Endodermal cell (in vitro differentiated cells): ENCODE measurements at regions not wholly inside any gene's neighbourhood (a gene's known extent, or its start where the extent isn't known, plus 50 kb on each side); places are given as distances from the start of the nearest gene placed in this dataset.

Experiments used
- DNase-seq: peaks from one replicate; pipeline ENCODE4 v3.0.0-alpha.2; 2017
- H3K27ac ChIP-seq: 2 replicates; pipeline ENCODE4 v1.5.1; 2013; ENCODE audit warnings: mild to moderate bottlenecking, low read depth, low read length, moderate library complexity
- H3K27me3 ChIP-seq: 2 replicates; pipeline ENCODE4 v1.6.1; 2013; ENCODE audit warnings: mild to moderate bottlenecking, low read length, moderate library complexity; ENCODE audit not compliant: insufficient read depth, control insufficient read depth, poor library complexity, severe bottlenecking
- H3K36me3 ChIP-seq: 2 replicates; pipeline ENCODE4 v1.7.0; 2013; ENCODE audit warnings: mild to moderate bottlenecking, low read length, moderate library complexity; ENCODE audit not compliant: control insufficient read depth, insufficient read depth
- H3K4me1 ChIP-seq: one replicate; pipeline ENCODE4 v1.7.0; 2013; ENCODE audit warnings: low read length; ENCODE audit not compliant: control insufficient read depth, insufficient read depth
- H3K4me3 ChIP-seq: 2 replicates; pipeline ENCODE4 v1.5.1; 2013; ENCODE audit warnings: mild to moderate bottlenecking, low read length, moderate library complexity
- H3K9ac ChIP-seq: 2 replicates; pipeline ENCODE4 v1.6.1; 2013; ENCODE audit warnings: mild to moderate bottlenecking, low read length, moderate library complexity; ENCODE audit not compliant: poor library complexity, severe bottlenecking; ENCODE audit errors: extremely low read depth
- H3K9me3 ChIP-seq: 2 replicates; pipeline ENCODE4 v1.6.1; 2013; ENCODE audit warnings: mild to moderate bottlenecking, low read length, moderate library complexity; ENCODE audit not compliant: control insufficient read depth
- H3K27ac Mint-ChIP-seq: 2 replicates; pipeline ENCODE4 v1.8.0; 2020; ENCODE audit warnings: mixed read lengths
- H3K27me3 Mint-ChIP-seq: 2 replicates; pipeline ENCODE4 v1.8.0; 2021; ENCODE audit warnings: mild to moderate bottlenecking, mixed read lengths; ENCODE audit not compliant: insufficient read depth
- H3K36me3 Mint-ChIP-seq: 2 replicates; pipeline ENCODE4 v1.8.0; 2020; ENCODE audit warnings: low read depth, mixed read lengths
- H3K4me1 Mint-ChIP-seq: 2 replicates; pipeline ENCODE4 v1.8.0; 2020; ENCODE audit warnings: mixed read lengths
- H3K4me3 Mint-ChIP-seq: 2 replicates; pipeline ENCODE4 v1.8.0; 2020; ENCODE audit warnings: mild to moderate bottlenecking, moderate library complexity, mixed read lengths
- H3K9me3 Mint-ChIP-seq: 2 replicates; pipeline ENCODE4 v1.8.0; 2020; ENCODE audit warnings: mild to moderate bottlenecking, mixed read lengths
- WGBS, 2 experiments: methylation state at CpG; one replicate each; pipeline versions ENCODE4 v1.1.5 to v1.1.7; 2013; ENCODE audit warnings: missing lambda C conversion rate in 2 of 2, mixed read lengths in 1 of 2; ENCODE audit not compliant: insufficient coverage in 1 of 2, insufficient read length in 1 of 2; 5-methylcytosine and 5-hydroxymethylcytosine counted together
- TF ChIP-seq, protein P1 (sequence below): fragments of 200-600 bp; sonication (generic); conservative IDR thresholded peaks from 2 replicates; pipeline ENCODE4 v1.5.0; 2021; ENCODE audit warnings: antibody characterized with exemption, mild to moderate bottlenecking

DNA sequence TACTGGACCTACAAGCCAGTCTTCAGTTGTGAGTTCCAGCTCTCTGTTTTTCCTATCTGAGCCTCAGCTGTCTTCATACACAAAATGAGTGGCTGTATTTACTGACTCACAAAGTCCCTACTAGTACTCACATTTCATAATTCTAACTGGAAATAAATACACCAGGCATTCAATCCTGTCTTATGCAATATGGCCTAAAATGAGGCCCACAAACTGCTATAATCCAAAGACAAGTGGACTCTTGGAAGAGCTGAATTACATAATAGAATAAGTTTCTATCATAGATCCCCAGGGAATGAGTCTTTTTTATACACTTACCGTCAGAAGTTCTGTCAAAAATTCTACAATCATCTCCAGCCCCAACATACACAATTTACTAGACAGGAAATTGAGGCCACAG, 211.9 kb downstream of the LRRN1 start:
- H3K36me3 Mint-ChIP-seq = no peaks in the 10 kb centered on the region
- no peak overlapping the region for H3K4me3 Mint-ChIP-seq
- TF ChIP-seq, protein P1, sequence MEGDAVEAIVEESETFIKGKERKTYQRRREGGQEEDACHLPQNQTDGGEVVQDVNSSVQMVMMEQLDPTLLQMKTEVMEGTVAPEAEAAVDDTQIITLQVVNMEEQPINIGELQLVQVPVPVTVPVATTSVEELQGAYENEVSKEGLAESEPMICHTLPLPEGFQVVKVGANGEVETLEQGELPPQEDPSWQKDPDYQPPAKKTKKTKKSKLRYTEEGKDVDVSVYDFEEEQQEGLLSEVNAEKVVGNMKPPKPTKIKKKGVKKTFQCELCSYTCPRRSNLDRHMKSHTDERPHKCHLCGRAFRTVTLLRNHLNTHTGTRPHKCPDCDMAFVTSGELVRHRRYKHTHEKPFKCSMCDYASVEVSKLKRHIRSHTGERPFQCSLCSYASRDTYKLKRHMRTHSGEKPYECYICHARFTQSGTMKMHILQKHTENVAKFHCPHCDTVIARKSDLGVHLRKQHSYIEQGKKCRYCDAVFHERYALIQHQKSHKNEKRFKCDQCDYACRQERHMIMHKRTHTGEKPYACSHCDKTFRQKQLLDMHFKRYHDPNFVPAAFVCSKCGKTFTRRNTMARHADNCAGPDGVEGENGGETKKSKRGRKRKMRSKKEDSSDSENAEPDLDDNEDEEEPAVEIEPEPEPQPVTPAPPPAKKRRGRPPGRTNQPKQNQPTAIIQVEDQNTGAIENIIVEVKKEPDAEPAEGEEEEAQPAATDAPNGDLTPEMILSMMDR = no peak
- peaks cover 15% of the 10 kb centered on the region for H3K9me3 Mint-ChIP-seq
- Histone ChIP-seq H3K9me3 (peaks cover 20% of the 10 kb centered on the region), H3K4me3 (no peak overlapping the region), H3K27ac (no peak overlapping the region), H3K4me1 (peaks cover 20% of the 10 kb centered on the region), H3K36me3 (no peaks in the 10 kb centered on the region), H3K27me3 (no peaks in the 10 kb centered on the region), H3K9ac (no peak overlapping the region)
- peaks cover 21% of the 10 kb centered on the region for H3K4me1 Mint-ChIP-seq
- H3K27ac Mint-ChIP-seq = no peak overlapping the region
- H3K27me3 Mint-ChIP-seq = no peaks in the 10 kb centered on the region
- DNase-seq = no peak
- WGBS, 2 experiments = 94% methylated on average over 1 of the region's 1 CpG; no CpG with 5 or more reads in 1 of the 2 experiments

DNA sequence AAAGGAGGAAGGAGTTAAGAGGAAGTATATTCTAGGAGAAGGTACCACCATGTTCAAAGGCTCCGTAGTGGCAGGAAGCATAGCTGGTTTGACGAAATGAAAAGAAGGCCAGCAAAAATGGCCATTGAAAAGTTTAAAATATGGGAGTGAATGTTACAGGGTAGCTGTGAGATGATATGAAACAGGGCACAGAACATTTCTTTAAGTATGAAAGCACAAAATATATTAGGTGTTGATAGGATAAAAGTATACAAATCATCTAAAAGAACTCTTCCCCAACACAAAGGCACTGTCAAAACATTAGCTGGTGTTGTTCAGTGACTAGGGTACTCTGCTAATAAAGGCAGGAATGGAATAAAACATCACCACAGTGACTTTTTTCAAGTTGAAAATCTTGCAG, 216.2 kb downstream of the LRRN1 start:
- H3K27ac ChIP-seq = no peak overlapping the region
- Mint-ChIP-seq H3K4me3 (no peak overlapping the region), H3K27me3 (peaks cover 1% of the 10 kb centered on the region), H3K27ac (no peak overlapping the region), H3K9me3 (peaks cover 15% of the 10 kb centered on the region), H3K36me3 (no peaks in the 10 kb centered on the region), H3K4me1 (peaks cover under 1% of the 10 kb centered on the region)
- H3K36me3 ChIP-seq = no peaks in the 10 kb centered on the region
- H3K9ac ChIP-seq = no peak overlapping the region
- DNase-seq = no peak
- H3K4me1 ChIP-seq = peaks cover 1% of the 10 kb centered on the region
- H3K27me3 ChIP-seq = no peaks in the 10 kb centered on the region
- peaks cover 27% of the 10 kb centered on the region for H3K9me3 ChIP-seq
- 91 to 94% methylated on average over 2 of the region's 2 CpGs for whole genome bisulfite sequencing, 2 experiments
- no peak overlapping the region for H3K4me3 ChIP-seq
- TF ChIP-seq, protein P1 = no peak

DNA sequence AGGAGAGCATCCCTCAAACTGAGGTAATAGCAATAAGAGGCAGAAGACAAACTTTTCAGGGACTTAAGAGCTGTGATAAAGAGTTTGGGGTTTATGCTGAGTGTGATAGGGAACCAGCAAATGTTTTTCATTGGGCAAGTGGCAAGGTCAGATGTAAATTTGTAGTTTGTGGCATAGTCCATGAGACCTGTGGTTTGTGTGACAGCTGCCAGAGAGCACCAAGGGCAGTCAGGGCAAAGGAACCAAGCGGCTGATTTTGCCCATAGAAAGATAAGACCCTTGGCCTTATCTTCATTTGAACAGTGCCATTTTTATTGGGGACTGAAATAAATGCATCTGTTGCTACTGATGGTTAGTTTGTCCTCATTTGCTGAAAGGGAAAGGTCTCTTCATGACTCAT, 220.3 kb downstream of the LRRN1 start:
- TF ChIP-seq, protein P1 = no peak
- H3K4me3 Mint-ChIP-seq = no peak overlapping the region

More for the DNA sequence above, 220.3 kb downstream of the LRRN1 start:
- DNase-seq = no peak
- Mint-ChIP-seq H3K4me1 (no peaks in the 10 kb centered on the region), H3K27ac (no peak overlapping the region), H3K27me3 (peaks cover 11% of the 10 kb centered on the region), H3K9me3 (no peaks in the 10 kb centered on the region), H3K36me3 (no peaks in the 10 kb centered on the region)
- peaks cover 6% of the 10 kb centered on the region for H3K9me3 ChIP-seq
- no peak overlapping the region for H3K4me3 ChIP-seq
- no peaks in the 10 kb centered on the region for H3K27me3 ChIP-seq
- no peak overlapping the region for H3K9ac ChIP-seq
- no peaks in the 10 kb centered on the region for H3K4me1 ChIP-seq
- H3K36me3 ChIP-seq = no peaks in the 10 kb centered on the region
- WGBS, 2 experiments = 50 to 96% methylated on average over 1 of the region's 1 CpG
- H3K27ac ChIP-seq = no peak overlapping the region
